ENCODE measurements at regions not wholly inside any gene's neighbourhood (a gene's known extent, or its start where the extent isn't known, plus 50 kb on each side); places are given as distances from the start of the nearest gene placed in this dataset.

DNA sequence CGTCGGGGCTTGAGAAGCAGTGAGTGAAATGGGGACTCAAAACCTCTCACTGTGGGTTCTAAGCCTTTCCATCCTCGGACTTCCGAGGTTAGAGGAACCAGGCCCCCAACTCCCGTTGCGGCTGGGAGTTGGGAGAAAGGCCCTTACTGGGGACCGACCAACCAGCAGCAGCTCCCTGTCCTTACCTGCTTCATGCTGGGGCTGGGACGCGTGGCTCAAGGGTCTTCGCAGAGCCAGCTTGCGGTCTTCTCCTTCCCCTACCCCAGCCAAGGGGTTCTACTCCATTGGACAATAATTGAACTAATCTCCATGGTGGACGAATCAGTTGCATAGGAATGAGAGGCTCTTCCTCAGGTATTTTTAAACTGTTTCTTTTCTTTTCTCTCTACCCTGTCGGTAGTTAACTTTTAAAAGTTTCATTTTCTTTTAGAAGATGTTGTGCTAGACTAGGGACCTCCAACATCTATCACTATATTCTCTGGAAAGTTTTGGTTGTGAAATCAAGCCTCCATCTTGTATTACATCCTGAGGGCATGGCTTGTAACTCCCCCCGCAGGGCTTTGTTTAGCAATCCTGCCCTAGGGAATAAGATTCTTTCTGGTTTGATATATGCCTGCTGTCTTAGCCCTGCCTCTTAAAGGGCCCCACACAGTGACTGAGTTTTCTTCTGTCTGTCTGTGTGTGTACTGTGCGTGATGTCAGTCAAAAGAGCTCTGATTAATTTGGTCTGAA is 1027.1 kb upstream of the PCDH9 start:
- no peak for DNase-seq (ENCODE audit: extremely low spot score)
- Histone ChIP-seq H3K27ac (ENCODE audit: low read depth) (no peak overlapping the region), H3K4me1 (ENCODE audit: insufficient read depth) (no peaks in the 10 kb centered on the region), H3K36me3 (ENCODE audit: insufficient read depth) (no peaks in the 10 kb centered on the region), H3K4me3 (ENCODE audit: low read depth, low read length) (no peak overlapping the region)
- 89% methylated on average over 15 of the region's 15 CpGs for WGBS

DNA sequence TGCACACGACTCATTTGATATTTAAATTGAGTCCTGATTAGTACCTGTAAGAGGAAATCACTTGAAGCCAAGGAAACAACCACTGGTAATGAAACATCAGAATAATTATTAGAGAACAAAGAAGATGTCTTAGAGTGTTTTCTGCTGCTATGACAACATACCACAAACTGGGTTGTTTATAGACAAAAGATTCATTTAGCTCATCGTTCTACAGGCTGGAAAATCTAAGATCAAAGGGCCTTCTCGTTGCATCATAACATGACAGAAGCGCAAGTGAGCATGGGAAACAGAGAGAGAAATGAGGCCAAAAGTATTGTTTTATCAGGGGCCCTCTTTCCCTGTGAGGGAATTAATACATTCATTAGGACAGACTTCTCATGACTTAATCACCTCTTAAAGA is 1024.0 kb upstream of the PCDH9 start:
- DNase-seq (ENCODE audit: extremely low spot score) = no peak
- WGBS = 67% methylated on average over 4 of the region's 4 CpGs

DNA sequence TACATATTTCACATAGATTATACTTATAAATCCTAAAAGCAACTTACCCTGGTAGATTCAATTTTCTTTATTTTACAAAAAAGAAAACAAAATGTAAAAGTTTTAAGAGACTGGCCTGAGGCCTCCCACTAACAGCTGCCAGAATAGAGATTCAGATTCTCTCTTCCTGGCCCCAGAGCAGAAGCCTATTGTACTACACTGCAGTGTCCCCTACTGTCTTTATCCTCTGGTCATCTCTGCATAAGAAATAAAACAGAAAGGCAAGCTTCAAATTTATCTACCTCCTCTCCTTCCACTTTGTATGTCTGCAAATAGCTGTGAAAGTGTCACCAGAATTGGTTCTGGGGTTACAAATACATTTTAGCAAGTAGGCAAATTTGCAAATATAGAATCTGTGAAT is 1004.1 kb upstream of the PCDH9 start:
- no peak for DNase-seq (ENCODE audit: extremely low spot score)
- no peak overlapping the region for H3K4me3 ChIP-seq (ENCODE audit: low read depth, low read length)
- H3K27ac ChIP-seq (ENCODE audit: low read depth) = no peak overlapping the region
- no peaks in the 10 kb centered on the region for H3K36me3 ChIP-seq (ENCODE audit: insufficient read depth)
- H3K4me1 ChIP-seq (ENCODE audit: insufficient read depth) = no peaks in the 10 kb centered on the region

More for the DNA sequence above, 1024.0 kb upstream of the PCDH9 start:
- no peaks in the 10 kb centered on the region for H3K4me1 ChIP-seq (ENCODE audit: insufficient read depth)
- H3K27ac ChIP-seq (ENCODE audit: low read depth) = no peak overlapping the region
- H3K36me3 ChIP-seq (ENCODE audit: insufficient read depth) = no peaks in the 10 kb centered on the region
- no peak overlapping the region for H3K4me3 ChIP-seq (ENCODE audit: low read depth, low read length)

DNA sequence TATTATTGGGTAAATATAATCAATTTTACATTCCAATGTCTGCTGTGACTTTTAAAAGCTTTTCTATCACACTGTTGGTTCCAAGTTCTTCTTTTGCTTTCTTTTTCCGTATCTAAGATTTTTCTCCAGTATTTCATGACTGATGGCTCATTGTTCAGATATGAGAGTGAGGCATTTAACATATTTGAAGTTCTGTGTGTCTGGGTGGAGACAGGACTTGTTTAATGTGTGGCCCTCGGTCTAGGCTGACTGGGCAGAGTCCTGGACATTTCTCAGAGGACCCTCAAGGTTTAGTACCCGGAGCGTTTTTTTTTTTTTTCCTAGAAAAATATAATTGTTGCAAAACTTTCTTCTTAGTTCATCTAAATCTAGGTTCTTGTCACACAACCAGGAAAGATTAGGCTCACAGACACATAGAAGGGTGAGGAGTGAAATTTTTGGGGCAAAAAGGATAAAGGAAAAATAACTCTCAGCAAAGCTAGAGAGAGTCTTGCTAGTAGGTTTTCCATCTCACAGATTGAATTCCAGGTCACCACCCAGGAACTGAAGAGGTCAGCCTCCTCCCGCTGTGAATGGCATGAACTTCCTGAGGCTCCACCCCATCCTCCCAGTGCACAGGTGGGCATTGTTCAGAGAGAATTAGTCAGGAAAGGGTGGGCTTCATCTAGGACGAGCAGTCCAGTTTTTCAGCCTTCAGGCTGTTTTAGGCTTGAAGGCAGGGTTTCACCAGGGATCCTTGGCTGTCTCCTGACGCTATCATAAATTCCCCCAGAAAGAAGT is 1002.4 kb upstream of the PCDH9 start:
- Histone ChIP-seq H3K27ac (ENCODE audit: low read depth) (no peak overlapping the region), H3K4me3 (ENCODE audit: low read depth, low read length) (no peak overlapping the region), H3K36me3 (ENCODE audit: insufficient read depth) (no peaks in the 10 kb centered on the region), H3K4me1 (ENCODE audit: insufficient read depth) (no peaks in the 10 kb centered on the region)
- DNase-seq (ENCODE audit: extremely low spot score) = no peak
- 68% methylated on average over 7 of the region's 7 CpGs for WGBS

DNA sequence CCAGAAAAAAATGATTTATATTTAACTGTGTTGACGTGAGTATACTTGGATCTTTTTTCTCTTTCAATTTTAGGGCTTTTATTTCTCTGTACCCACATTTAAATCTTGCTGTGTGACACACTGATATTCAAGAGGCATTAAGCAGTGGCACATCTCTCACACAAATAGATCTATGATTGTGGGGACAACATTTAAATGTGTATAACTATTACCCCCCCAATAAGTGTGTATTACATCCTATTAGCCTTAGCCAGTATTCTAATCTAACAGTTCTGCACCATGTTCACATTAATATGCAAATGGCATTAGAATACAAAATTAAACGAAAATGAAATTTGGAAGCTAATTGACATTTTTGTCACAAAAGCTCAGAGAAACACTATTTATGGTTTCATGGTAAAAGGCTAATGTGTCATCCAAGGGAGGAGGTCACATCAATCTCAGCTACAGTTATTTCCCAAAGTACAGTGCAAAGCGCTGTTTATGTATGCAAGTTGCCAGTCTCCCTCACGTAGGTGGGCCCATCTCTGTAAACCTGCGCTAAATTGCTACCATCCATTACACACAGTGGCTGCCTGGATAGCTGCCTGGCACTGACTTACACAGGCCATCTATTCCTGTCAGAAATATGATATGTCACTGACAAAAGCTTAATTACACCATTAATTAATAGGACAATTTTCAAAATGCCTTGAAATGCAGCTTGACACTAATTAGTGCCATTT is 984.7 kb upstream of the PCDH9 start:
- 86% methylated on average over 5 of the region's 5 CpGs for WGBS
- Histone ChIP-seq H3K4me1 (ENCODE audit: insufficient read depth) (no peaks in the 10 kb centered on the region), H3K27ac (ENCODE audit: low read depth) (no peak overlapping the region), H3K36me3 (ENCODE audit: insufficient read depth) (no peaks in the 10 kb centered on the region), H3K4me3 (ENCODE audit: low read depth, low read length) (no peak overlapping the region)
- DNase-seq (ENCODE audit: extremely low spot score) = no peak

DNA sequence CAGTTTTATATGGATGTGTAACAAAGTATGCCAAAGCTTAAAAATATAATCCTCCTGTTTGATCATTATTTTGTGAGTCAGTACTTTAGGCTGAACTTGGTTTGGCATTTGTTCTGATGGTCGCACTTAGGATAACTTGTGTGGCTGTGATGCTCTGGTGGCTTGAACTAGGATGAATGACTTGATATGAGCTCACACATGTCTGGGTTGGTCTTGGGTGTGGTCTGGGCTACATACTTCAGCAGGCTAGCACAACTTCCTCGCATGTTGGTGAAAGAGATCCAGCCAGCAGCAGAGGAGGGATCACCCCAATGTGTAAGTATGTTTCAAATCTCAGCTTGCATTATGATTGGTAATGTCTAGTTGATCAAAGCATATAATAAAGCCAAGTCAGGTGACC is 969.1 kb upstream of the PCDH9 start:
- WGBS = 66% methylated on average over 2 of the region's 2 CpGs

DNA sequence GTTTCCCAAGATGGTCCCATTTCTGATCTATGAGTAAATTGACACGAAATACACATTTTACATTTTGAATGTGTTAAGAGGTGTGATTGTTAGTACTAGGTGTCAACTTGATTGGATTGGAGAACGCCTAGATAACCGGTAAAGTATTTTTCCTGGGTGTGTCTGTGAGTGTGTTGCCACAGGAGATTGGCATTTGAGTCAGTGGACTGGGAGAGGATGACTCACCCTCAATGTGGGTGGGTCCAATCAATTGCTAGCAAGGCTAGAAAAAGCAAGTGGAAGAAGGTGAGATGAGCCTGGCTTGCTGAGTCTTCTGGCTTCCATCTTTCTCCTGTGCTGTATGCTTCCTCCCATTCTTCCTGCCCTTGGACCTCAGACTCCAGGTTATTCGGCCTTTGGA is 960.7 kb upstream of the PCDH9 start:
- H3K36me3 ChIP-seq (ENCODE audit: insufficient read depth) = no peaks in the 10 kb centered on the region
- H3K4me1 ChIP-seq (ENCODE audit: insufficient read depth) = no peaks in the 10 kb centered on the region
- no peak for DNase-seq (ENCODE audit: extremely low spot score)
- WGBS = 89% methylated on average over 4 of the region's 4 CpGs
- no peak overlapping the region for H3K4me3 ChIP-seq (ENCODE audit: low read depth, low read length)
- no peak overlapping the region for H3K27ac ChIP-seq (ENCODE audit: low read depth)

More for the DNA sequence above, 969.1 kb upstream of the PCDH9 start:
- no peaks in the 10 kb centered on the region for H3K4me1 ChIP-seq (ENCODE audit: insufficient read depth)
- DNase-seq (ENCODE audit: extremely low spot score) = no peak
- no peak overlapping the region for H3K27ac ChIP-seq (ENCODE audit: low read depth)
- H3K4me3 ChIP-seq (ENCODE audit: low read depth, low read length) = no peak overlapping the region
- H3K36me3 ChIP-seq (ENCODE audit: insufficient read depth) = no peaks in the 10 kb centered on the region

DNA sequence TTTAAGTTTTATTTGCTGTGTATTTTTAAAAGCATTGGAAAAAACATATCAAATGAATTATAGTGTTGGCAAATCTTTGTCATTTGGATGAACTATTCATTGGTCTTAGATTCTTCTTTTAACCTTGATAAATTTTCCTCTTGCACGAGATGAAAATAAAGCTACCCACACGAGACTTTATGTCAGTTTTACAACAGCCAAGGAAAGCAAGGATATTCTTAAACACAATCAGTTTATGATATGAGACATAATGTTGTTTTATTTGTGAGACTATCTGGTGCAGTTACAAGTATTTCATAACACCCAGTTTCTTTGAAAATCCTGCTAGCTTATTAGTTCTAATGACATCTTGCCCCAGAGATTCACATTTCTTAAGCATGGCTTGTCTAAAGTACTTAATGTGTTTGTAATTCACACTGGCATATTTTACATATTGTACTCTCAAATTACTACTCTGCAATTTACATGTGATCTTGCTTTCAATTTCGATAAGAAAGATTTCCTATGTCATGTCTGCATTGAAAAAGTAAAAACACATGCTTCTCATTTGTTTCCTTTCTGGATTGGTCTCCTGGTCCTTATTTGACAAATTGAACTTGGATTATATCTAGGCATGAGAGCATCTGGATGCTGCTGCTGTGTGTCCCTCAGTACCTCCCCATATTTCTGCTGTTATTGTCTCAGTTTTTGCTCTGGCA is 955.5 kb upstream of the PCDH9 start:
- Histone ChIP-seq H3K4me1 (ENCODE audit: insufficient read depth) (no peaks in the 10 kb centered on the region), H3K4me3 (ENCODE audit: low read depth, low read length) (no peak overlapping the region), H3K36me3 (ENCODE audit: insufficient read depth) (no peaks in the 10 kb centered on the region), H3K27ac (ENCODE audit: low read depth) (no peak overlapping the region)
- DNase-seq (ENCODE audit: extremely low spot score) = peak; percentile 23
- 24% methylated on average over 3 of the region's 3 CpGs for WGBS

DNA sequence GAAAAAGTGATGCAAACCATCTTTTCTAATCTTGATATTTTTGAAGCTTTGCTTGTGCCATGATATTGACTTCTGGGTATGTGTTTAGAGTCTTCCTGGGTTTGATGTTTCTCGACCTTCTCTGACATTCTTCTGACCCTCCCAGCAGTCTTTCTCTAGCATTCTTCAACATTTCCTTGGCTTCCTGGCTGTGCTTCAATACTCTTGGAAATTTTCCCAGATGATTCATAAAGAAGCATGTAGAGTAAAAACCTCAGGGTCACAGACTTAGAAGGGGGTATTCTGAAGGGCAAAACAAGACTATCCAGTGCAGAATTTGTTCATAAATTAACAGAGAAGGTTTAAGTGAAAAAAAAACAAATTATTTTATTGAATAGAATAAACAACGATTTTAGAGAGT is 946.3 kb upstream of the PCDH9 start:
- Histone ChIP-seq H3K4me1 (ENCODE audit: insufficient read depth) (no peaks in the 10 kb centered on the region), H3K27ac (ENCODE audit: low read depth) (no peak overlapping the region), H3K4me3 (ENCODE audit: low read depth, low read length) (no peak overlapping the region), H3K36me3 (ENCODE audit: insufficient read depth) (no peaks in the 10 kb centered on the region)
- peak; percentile 13 for DNase-seq (ENCODE audit: extremely low spot score)
- WGBS = 23% methylated on average over 2 of the region's 2 CpGs

DNA sequence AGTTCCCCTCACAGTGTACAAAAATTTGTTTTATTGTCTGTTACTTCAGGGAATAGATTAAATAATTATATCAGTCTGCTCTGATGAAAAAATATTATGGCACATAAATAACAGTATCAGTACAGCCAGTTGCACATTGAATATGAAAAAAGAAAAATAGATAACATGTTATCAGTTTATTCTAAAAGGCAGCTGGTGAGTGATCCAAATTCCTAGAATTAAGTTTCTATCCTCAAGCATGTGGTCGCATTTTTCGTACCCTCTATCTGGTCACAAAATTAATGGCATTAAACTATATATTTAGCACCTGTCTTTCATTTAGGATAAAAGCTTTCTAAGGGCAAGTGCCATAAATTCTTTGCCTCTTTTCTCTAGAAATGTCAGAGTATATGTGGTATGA is 944.8 kb upstream of the PCDH9 start:
- DNase-seq (ENCODE audit: extremely low spot score) = no peak
- H3K4me3 ChIP-seq (ENCODE audit: low read depth, low read length) = no peak overlapping the region
- 75% methylated on average over 2 of the region's 2 CpGs for WGBS
- no peaks in the 10 kb centered on the region for H3K36me3 ChIP-seq (ENCODE audit: insufficient read depth)
- H3K27ac ChIP-seq (ENCODE audit: low read depth) = no peak overlapping the region
- no peaks in the 10 kb centered on the region for H3K4me1 ChIP-seq (ENCODE audit: insufficient read depth)

DNA sequence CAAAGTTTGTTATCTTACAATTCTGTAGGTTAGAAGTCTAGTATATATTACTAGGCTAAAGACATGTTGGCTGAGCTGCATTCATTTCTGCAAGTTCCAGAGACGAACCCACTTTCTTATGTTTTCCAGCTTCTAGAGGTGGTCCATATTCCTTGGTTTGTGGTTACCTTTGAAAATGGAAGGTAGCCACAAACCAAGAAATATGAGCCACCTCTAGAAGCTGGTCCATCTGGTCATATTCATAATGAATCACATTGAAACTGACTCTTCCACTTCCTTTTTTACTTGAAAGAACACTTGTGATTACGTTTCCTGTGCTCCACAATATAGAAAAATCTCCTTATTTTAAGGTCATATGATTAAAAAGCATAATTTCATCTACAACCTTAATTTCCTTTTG is 943.0 kb upstream of the PCDH9 start:
- WGBS = 80% methylated on average over 2 of the region's 2 CpGs
- H3K4me1 ChIP-seq (ENCODE audit: insufficient read depth) = no peaks in the 10 kb centered on the region
- DNase-seq (ENCODE audit: extremely low spot score) = no peak
- H3K27ac ChIP-seq (ENCODE audit: low read depth) = no peak overlapping the region
- H3K4me3 ChIP-seq (ENCODE audit: low read depth, low read length) = no peak overlapping the region
- H3K36me3 ChIP-seq (ENCODE audit: insufficient read depth) = no peaks in the 10 kb centered on the region

DNA sequence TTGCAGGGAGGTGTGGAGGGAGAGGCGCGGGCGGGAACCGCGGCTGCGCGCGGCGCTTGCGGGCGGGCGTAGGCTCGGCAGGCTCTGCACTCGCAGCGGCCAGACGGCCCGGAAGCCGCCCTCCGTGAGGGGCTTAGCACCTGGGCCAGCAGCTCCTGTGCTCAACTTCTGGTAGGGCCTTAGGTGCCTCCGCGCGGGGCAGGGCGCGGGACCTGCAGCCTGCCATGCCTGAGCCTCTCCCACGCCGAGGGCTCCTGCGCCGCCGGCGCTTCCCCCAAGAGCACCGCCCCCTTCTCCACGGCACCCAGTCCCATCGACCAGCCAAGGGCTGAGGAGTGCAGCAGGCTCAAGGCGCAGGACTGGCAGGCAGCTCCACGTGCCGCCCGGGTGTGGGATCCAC is 940.8 kb upstream of the PCDH9 start:
- H3K4me1 ChIP-seq (ENCODE audit: insufficient read depth) = no peaks in the 10 kb centered on the region
- DNase-seq (ENCODE audit: extremely low spot score) = no peak
- no peak overlapping the region for H3K27ac ChIP-seq (ENCODE audit: low read depth)
- H3K36me3 ChIP-seq (ENCODE audit: insufficient read depth) = no peaks in the 10 kb centered on the region
- H3K4me3 ChIP-seq (ENCODE audit: low read depth, low read length) = no peak overlapping the region
- 97% methylated on average over 37 of the region's 37 CpGs for WGBS

DNA sequence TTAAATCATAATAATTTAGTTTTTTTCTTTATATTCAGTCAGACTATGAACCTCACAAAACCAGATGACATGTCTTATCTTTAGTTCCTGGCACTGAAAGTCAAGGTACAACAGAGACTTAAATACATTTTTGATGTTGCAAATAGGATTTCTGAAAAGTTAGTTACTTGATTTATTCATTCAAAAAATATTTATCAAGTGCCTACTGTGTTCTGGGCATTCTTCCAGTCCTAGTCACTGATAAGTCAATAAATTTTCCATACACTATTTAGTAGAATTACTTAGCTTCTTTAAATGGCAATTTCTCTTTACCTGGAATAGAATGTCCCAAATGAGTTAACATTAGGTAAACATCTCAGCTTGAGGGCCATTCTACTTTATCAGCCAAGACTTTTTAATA is 938.3 kb upstream of the PCDH9 start:
- Histone ChIP-seq H3K27ac (ENCODE audit: low read depth) (no peak overlapping the region), H3K4me3 (ENCODE audit: low read depth, low read length) (no peak overlapping the region), H3K36me3 (ENCODE audit: insufficient read depth) (no peaks in the 10 kb centered on the region), H3K4me1 (ENCODE audit: insufficient read depth) (no peaks in the 10 kb centered on the region)
- DNase-seq (ENCODE audit: extremely low spot score) = no peak

Data from urinary bladder (tissue), 3 donors.